ENCODE measurements at regions not wholly inside any gene's neighbourhood (a gene's known extent, or its start where the extent isn't known, plus 50 kb on each side); places are given as distances from the start of the nearest gene placed in this dataset.

DNA sequence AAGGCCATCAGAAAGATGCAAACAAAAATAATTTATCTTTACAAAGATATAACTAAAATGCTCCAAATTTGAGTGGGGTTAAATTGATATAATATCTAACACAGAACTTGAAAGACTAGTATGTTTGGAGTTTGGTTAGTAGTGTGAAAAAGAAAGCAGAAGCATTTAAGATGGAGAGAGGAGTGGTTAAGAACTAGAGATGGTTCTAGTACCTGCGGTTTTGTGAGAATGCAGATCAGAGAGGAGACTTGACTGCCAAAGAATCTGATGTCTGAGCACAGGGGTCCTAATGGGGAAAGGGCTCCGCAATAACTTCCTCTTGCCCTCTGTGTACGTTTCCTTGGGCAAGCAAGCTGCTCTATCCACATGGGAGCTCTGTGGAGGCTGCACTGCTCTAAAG is 506.8 kb upstream of the COBL start:
- TF ChIP-seq ZBTB21 (tag by site-specific recombination; IDR thresholded peaks at IDR 0.05) (no peak), BCL11B (tag by site-specific recombination; IDR thresholded peaks at IDR 0.05; ENCODE audit: low read depth) (no peak), ZNF785 (tag by site-specific recombination; IDR thresholded peaks at IDR 0.05) (no peak), KLF9 (tag by site-specific recombination; IDR thresholded peaks at IDR 0.05; ENCODE audit: low read depth) (no peak), HOXC10 (CRISPR knock-in tag; IDR thresholded peaks at IDR 0.05) (no peak), ZNF133 (tag by site-specific recombination; IDR thresholded peaks at IDR 0.05) (no peak), ZNF274 (IDR thresholded peaks at IDR 0.05; ENCODE audit: low read length) (no peak), ZNF274 (tag by site-specific recombination; IDR thresholded peaks at IDR 0.05; ENCODE audit: borderline replicate concordance) (no peak), TCF7L2 (IDR thresholded peaks at IDR 0.05; ENCODE audit: borderline replicate concordance, low read depth, low read length) (no peak)
- TF ChIP-seq, protein P1, sequence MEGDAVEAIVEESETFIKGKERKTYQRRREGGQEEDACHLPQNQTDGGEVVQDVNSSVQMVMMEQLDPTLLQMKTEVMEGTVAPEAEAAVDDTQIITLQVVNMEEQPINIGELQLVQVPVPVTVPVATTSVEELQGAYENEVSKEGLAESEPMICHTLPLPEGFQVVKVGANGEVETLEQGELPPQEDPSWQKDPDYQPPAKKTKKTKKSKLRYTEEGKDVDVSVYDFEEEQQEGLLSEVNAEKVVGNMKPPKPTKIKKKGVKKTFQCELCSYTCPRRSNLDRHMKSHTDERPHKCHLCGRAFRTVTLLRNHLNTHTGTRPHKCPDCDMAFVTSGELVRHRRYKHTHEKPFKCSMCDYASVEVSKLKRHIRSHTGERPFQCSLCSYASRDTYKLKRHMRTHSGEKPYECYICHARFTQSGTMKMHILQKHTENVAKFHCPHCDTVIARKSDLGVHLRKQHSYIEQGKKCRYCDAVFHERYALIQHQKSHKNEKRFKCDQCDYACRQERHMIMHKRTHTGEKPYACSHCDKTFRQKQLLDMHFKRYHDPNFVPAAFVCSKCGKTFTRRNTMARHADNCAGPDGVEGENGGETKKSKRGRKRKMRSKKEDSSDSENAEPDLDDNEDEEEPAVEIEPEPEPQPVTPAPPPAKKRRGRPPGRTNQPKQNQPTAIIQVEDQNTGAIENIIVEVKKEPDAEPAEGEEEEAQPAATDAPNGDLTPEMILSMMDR (tag by site-specific recombination; IDR thresholded peaks at IDR 0.05): no peak
- TF ChIP-seq, protein P2, sequence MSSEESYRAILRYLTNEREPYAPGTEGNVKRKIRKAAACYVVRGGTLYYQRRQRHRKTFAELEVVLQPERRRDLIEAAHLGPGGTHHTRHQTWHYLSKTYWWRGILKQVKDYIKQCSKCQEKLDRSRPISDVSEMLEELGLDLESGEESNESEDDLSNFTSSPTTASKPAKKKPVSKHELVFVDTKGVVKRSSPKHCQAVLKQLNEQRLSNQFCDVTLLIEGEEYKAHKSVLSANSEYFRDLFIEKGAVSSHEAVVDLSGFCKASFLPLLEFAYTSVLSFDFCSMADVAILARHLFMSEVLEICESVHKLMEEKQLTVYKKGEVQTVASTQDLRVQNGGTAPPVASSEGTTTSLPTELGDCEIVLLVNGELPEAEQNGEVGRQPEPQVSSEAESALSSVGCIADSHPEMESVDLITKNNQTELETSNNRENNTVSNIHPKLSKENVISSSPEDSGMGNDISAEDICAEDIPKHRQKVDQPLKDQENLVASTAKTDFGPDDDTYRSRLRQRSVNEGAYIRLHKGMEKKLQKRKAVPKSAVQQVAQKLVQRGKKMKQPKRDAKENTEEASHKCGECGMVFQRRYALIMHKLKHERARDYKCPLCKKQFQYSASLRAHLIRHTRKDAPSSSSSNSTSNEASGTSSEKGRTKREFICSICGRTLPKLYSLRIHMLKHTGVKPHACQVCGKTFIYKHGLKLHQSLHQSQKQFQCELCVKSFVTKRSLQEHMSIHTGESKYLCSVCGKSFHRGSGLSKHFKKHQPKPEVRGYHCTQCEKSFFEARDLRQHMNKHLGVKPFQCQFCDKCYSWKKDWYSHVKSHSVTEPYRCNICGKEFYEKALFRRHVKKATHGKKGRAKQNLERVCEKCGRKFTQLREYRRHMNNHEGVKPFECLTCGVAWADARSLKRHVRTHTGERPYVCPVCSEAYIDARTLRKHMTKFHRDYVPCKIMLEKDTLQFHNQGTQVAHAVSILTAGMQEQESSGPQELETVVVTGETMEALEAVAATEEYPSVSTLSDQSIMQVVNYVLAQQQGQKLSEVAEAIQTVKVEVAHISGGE (tag by site-specific recombination; conservative IDR thresholded peaks at IDR 0.05; ENCODE audit: low read depth): no peak
- TF ChIP-seq, protein P3, sequence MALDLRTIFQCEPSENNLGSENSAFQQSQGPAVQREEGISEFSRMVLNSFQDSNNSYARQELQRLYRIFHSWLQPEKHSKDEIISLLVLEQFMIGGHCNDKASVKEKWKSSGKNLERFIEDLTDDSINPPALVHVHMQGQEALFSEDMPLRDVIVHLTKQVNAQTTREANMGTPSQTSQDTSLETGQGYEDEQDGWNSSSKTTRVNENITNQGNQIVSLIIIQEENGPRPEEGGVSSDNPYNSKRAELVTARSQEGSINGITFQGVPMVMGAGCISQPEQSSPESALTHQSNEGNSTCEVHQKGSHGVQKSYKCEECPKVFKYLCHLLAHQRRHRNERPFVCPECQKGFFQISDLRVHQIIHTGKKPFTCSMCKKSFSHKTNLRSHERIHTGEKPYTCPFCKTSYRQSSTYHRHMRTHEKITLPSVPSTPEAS (tag by site-specific recombination; IDR thresholded peaks at IDR 0.05): no peak

Measured in HEK293 (cell line).